Vagina (tissue), 2 donors: ENCODE measurements at regions not wholly inside any gene's neighbourhood (a gene's known extent, or its start where the extent isn't known, plus 50 kb on each side); places are given as distances from the start of the nearest gene placed in this dataset.

Experiments used
- DNase-seq, 2 donors: peaks; one replicate each; pipeline ENCODE4 v3.0.0-alpha.2; 2017; ENCODE audit errors: extremely low spot score in 2 of 2
- H3K27ac ChIP-seq: fragments of 200-600 bp; sonication (generic); one replicate; pipeline ENCODE4 v1.5.1; 2019
- H3K27me3 ChIP-seq: fragments of 200-600 bp; sonication (generic); one replicate; pipeline ENCODE4 v1.5.1; 2019
- H3K36me3 ChIP-seq, 2 donors: fragments of 200-600 bp; sonication (generic); one replicate each; pipeline ENCODE4 v1.5.1; 2017 to 2019
- H3K4me1 ChIP-seq: fragments of 200-600 bp; sonication (generic); one replicate; pipeline ENCODE4 v1.5.1; 2019
- H3K4me3 ChIP-seq, 2 donors: fragments of 200-600 bp; sonication (generic); 1 replicate in 1 of 2; 2 replicates in 1 of 2; pipeline ENCODE4 v1.5.1; 2016 to 2019
- H3K9me3 ChIP-seq: fragments of 200-600 bp; sonication (generic); one replicate; pipeline ENCODE4 v1.5.1; 2019
- POLR2A ChIP-seq, 2 donors: fragments of 450-650 bp; IDR thresholded peaks; one replicate each; pipeline ENCODE4 v1.6.1; 2017; ENCODE audit warnings: antibody characterized with exemption in 2 of 2, mild to moderate bottlenecking in 2 of 2, moderate library complexity in 2 of 2
- POLR2AphosphoS5 ChIP-seq, 2 donors: sonication (generic); formaldehyde crosslinking; IDR thresholded peaks; one replicate each; pipeline ENCODE4 v1.9.0; 2017; ENCODE audit warnings: antibody characterized with exemption in 2 of 2, mild to moderate bottlenecking in 2 of 2, low read depth in 1 of 2; ENCODE audit not compliant: insufficient read depth in 1 of 2
- intact Hi-C: fragments of 100-400 bp; cut with DNase I; formaldehyde crosslinking; loops from one replicate; pipeline ENCODE4 v1.15.1; 2023
- TF ChIP-seq, protein P1 (sequence below), 3 experiments: fragments of 450-650 bp in 2 of 3; fragments of 200-600 bp in 1 of 3; sonication (generic) in 1 of 3; IDR thresholded peaks; one replicate each; pipeline ENCODE4 v1.5.1; 2017 to 2019; ENCODE audit warnings: antibody characterized with exemption in 3 of 3, mild to moderate bottlenecking in 2 of 3, moderate library complexity in 2 of 3

- H3K36me3 ChIP-seq: no peaks in the 10 kb centered on the region
- intact Hi-C loops: no loop called here
Measured at GRCh38 chr4:117327491-117327890, 242.1 kb upstream of the TRAM1L1 start.

DNA sequence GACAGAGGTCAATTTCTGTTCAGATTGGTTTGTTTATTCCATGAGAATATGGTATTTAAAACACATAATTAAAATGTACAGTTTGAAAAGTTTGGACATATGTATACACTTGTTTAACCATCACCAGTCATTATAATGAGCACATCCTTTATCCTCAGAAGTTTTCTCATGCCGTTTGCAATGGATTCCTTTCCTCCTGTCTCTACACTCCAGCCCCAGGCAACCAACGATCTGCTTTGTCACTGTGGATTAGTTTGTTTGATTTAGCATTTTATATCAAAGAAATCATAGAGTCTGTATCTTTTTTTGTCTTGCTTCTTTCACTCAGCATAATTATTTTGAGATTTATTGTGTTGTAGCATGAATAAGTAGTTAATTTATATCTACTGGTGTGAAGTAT lies 243.0 kb upstream of the TRAM1L1 start:
- no peaks in the 10 kb centered on the region for H3K9me3 ChIP-seq
- H3K36me3 ChIP-seq: no peaks in the 10 kb centered on the region
- no peak overlapping the region for H3K27ac ChIP-seq
- no peaks in the 10 kb centered on the region for H3K4me1 ChIP-seq
- no peak for DNase-seq
- intact Hi-C loops: no loop called here
- no peak overlapping the region for H3K4me3 ChIP-seq
- TF ChIP-seq, protein P1, sequence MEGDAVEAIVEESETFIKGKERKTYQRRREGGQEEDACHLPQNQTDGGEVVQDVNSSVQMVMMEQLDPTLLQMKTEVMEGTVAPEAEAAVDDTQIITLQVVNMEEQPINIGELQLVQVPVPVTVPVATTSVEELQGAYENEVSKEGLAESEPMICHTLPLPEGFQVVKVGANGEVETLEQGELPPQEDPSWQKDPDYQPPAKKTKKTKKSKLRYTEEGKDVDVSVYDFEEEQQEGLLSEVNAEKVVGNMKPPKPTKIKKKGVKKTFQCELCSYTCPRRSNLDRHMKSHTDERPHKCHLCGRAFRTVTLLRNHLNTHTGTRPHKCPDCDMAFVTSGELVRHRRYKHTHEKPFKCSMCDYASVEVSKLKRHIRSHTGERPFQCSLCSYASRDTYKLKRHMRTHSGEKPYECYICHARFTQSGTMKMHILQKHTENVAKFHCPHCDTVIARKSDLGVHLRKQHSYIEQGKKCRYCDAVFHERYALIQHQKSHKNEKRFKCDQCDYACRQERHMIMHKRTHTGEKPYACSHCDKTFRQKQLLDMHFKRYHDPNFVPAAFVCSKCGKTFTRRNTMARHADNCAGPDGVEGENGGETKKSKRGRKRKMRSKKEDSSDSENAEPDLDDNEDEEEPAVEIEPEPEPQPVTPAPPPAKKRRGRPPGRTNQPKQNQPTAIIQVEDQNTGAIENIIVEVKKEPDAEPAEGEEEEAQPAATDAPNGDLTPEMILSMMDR (IDR thresholded peaks at IDR 0.05): no peak
- TF ChIP-seq POLR2A (IDR thresholded peaks at IDR 0.05) (no peak), POLR2AphosphoS5 (IDR thresholded peaks at IDR 0.05; ENCODE audit: insufficient read depth in 1 of 2, low read depth in 1 of 2) (no peak)
- no peaks in the 10 kb centered on the region for H3K27me3 ChIP-seq

More at GRCh38 chr4:117327491-117327890, 242.1 kb upstream of the TRAM1L1 start:
- no peak overlapping the region for H3K27ac ChIP-seq
- no peaks in the 10 kb centered on the region for H3K4me1 ChIP-seq
- H3K27me3 ChIP-seq: no peaks in the 10 kb centered on the region
- no peaks in the 10 kb centered on the region for H3K9me3 ChIP-seq
- no peak for DNase-seq
- H3K4me3 ChIP-seq: no peak overlapping the region
- TF ChIP-seq POLR2A (IDR thresholded peaks at IDR 0.05) (no peak), POLR2AphosphoS5 (IDR thresholded peaks at IDR 0.05; ENCODE audit: insufficient read depth in 1 of 2, low read depth in 1 of 2) (no peak)
- TF ChIP-seq, protein P1 (IDR thresholded peaks at IDR 0.05): no peak

DNA sequence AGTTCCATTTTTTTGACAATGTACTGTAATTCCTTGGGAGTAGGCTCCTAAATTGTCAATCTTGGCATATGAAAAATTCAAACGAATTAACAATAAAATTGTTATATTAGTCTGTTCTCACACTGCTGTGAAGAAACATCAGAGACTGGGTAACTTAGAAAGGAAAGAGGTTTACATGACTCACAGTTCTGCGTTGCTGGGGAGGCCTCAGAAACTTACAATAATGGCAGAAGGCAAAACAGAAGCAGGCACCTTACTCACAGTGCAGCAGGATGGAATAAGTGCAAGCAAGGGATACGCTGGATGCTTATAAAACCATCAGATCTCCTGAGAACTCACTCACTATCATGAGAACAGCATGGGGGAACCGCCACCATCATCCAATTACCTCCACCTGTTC lies 246.4 kb upstream of the TRAM1L1 start:
- TF ChIP-seq POLR2A (IDR thresholded peaks at IDR 0.05): no peak
- TF ChIP-seq POLR2AphosphoS5 (IDR thresholded peaks at IDR 0.05; ENCODE audit: insufficient read depth in 1 of 2, low read depth in 1 of 2): no peak
- TF ChIP-seq, protein P1 (IDR thresholded peaks at IDR 0.05): no peak
- DNase-seq: no peak
- H3K27me3 ChIP-seq: no peaks in the 10 kb centered on the region
- H3K4me1 ChIP-seq: no peaks in the 10 kb centered on the region
- no peak overlapping the region for H3K27ac ChIP-seq
- intact Hi-C loops: no loop called here
- H3K9me3 ChIP-seq: no peaks in the 10 kb centered on the region
- H3K4me3 ChIP-seq: no peak overlapping the region
- H3K36me3 ChIP-seq: no peaks in the 10 kb centered on the region

- no peaks in the 10 kb centered on the region for H3K27me3 ChIP-seq
- no peaks in the 10 kb centered on the region for H3K36me3 ChIP-seq
- no peaks in the 10 kb centered on the region for H3K4me1 ChIP-seq
- no peak overlapping the region for H3K27ac ChIP-seq
- H3K9me3 ChIP-seq: no peaks in the 10 kb centered on the region
- no peak for DNase-seq
- H3K4me3 ChIP-seq: no peak overlapping the region
- intact Hi-C loops: no loop called here
- TF ChIP-seq POLR2A (IDR thresholded peaks at IDR 0.05) (no peak), POLR2AphosphoS5 (IDR thresholded peaks at IDR 0.05; ENCODE audit: insufficient read depth in 1 of 2, low read depth in 1 of 2) (no peak)
- TF ChIP-seq, protein P1 (IDR thresholded peaks at IDR 0.05): no peak
Measured at GRCh38 chr4:117334451-117335188, 249.2 kb upstream of the TRAM1L1 start.

- TF ChIP-seq POLR2A (IDR thresholded peaks at IDR 0.05): no peak
- TF ChIP-seq POLR2AphosphoS5 (IDR thresholded peaks at IDR 0.05; ENCODE audit: insufficient read depth in 1 of 2, low read depth in 1 of 2): no peak
- no peaks in the 10 kb centered on the region for H3K4me1 ChIP-seq
- H3K9me3 ChIP-seq: no peaks in the 10 kb centered on the region
- no peak overlapping the region for H3K4me3 ChIP-seq
- H3K36me3 ChIP-seq: no peaks in the 10 kb centered on the region
- no peak overlapping the region for H3K27ac ChIP-seq
- no peak for DNase-seq
- intact Hi-C loops: no loop called here
- H3K27me3 ChIP-seq: no peaks in the 10 kb centered on the region
Measured at GRCh38 chr4:117357437-117357836, 272.1 kb upstream of the TRAM1L1 start.
